OCI-LY3 (cell line): ENCODE measurements at regions not wholly inside any gene's neighbourhood (a gene's known extent, or its start where the extent isn't known, plus 50 kb on each side); places are given as distances from the start of the nearest gene placed in this dataset.

Experiments used
- EZH2phosphoT487 ChIP-seq: fragments of 200-600 bp; shearing (Covaris generic); IDR thresholded peaks from 2 replicates; pipeline ENCODE4 v1.6.1; 2018; ENCODE audit warnings: antibody characterized with exemption, mixed run types, low read depth
- TF ChIP-seq, protein P1 (sequence below): fragments of 200-600, 300-600 bp; sonication (generic); IDR thresholded peaks from 2 replicates; pipeline ENCODE4 v1.5.1; 2014; ENCODE audit warnings: antibody characterized with exemption, low read length, low read depth

- TF ChIP-seq, protein P1, sequence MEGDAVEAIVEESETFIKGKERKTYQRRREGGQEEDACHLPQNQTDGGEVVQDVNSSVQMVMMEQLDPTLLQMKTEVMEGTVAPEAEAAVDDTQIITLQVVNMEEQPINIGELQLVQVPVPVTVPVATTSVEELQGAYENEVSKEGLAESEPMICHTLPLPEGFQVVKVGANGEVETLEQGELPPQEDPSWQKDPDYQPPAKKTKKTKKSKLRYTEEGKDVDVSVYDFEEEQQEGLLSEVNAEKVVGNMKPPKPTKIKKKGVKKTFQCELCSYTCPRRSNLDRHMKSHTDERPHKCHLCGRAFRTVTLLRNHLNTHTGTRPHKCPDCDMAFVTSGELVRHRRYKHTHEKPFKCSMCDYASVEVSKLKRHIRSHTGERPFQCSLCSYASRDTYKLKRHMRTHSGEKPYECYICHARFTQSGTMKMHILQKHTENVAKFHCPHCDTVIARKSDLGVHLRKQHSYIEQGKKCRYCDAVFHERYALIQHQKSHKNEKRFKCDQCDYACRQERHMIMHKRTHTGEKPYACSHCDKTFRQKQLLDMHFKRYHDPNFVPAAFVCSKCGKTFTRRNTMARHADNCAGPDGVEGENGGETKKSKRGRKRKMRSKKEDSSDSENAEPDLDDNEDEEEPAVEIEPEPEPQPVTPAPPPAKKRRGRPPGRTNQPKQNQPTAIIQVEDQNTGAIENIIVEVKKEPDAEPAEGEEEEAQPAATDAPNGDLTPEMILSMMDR, result no peak
- TF ChIP-seq EZH2phosphoT487, result no peak
These were observed 617.4 kb downstream of the CCDC85A start for GRCh38 chr2:56801214-56801613.
